BJ (cell line): ENCODE measurements at regions not wholly inside any gene's neighbourhood (a gene's known extent, or its start where the extent isn't known, plus 50 kb on each side); places are given as distances from the start of the nearest gene placed in this dataset.

ENCODE experiments used
- CTCF ChIA-PET: fragments of 350-600 bp; formaldehyde crosslinking; extraction: SDS; loops from one replicate; lab custom pipeline; 2021; ENCODE audit warnings: antibody characterized with exemption, inconsistent platforms; lab: Yijun Ruan, JAX
- POLR2A ChIA-PET: fragments of 300-600 bp; sonication (Branson Sonifier 250); formaldehyde crosslinking; extraction: SDS; loops from one replicate; lab custom pipeline; 2021; ENCODE audit warnings: antibody characterized with exemption; lab: Charles Lee
- DNase-seq: peaks from one replicate; pipeline ENCODE4 v3.0.0-alpha.2; 2011; ENCODE audit warnings: low read depth
- H3K27me3 ChIP-seq: 2 replicates; pipeline ENCODE4 v1.6.0; 2011; ENCODE audit warnings: low read length; ENCODE audit not compliant: control insufficient read depth, insufficient read depth
- H3K36me3 ChIP-seq: 2 replicates; pipeline ENCODE4 v1.5.1; 2011; ENCODE audit warnings: low read length; ENCODE audit not compliant: control insufficient read depth, insufficient read depth
- H3K4me3 ChIP-seq: 2 replicates; pipeline ENCODE4 v1.5.1; 2011; ENCODE audit warnings: low read depth, mild to moderate bottlenecking, control low read depth, low read length
- CTCF ChIP-seq: IDR thresholded peaks from 2 replicates; pipeline ENCODE4 v1.5.1; 2011; ENCODE audit warnings: low read depth, mild to moderate bottlenecking, control low read depth, inconsistent platforms, low read length, moderate library complexity; ENCODE audit not compliant: insufficient read depth

GRCh38 chr12:124499898-124500244, 67.5 kb downstream of the NCOR2 start:
- H3K4me3 ChIP-seq, result no peak overlapping the region
- ChIA-PET CTCF (interaction anchor here (1.3 kb wide), 1 partner anchor 255 kb away, joined by 3 read pairs; no protein-coding TSS in a partner anchor), POLR2A (no interaction called here)
- no peak for TF ChIP-seq CTCF
- DNase-seq, result no peak
- H3K36me3 ChIP-seq, result peaks cover 4% of the 10 kb centered on the region; the same call in 1 of the 2 replicates
- H3K27me3 ChIP-seq, result no peaks in the 10 kb centered on the region

- Histone ChIP-seq H3K27me3 (no peaks in the 10 kb centered on the region), H3K36me3 (peaks cover 8% of the 10 kb centered on the region), H3K4me3 (no peak overlapping the region)
- no peak for DNase-seq
- POLR2A ChIA-PET, result no interaction called here
- no peak for TF ChIP-seq CTCF
- CTCF ChIA-PET, result no interaction called here
Measured at GRCh38 chr12:124499190-124499753, 68.1 kb downstream of the NCOR2 start.

- ChIA-PET POLR2A (no interaction called here), CTCF (interaction anchor here (1.5 kb wide), 1 partner anchor 266 kb away, joined by 4 read pairs; no protein-coding TSS in a partner anchor)
- no peak for TF ChIP-seq CTCF
- peaks cover 14% of the 10 kb centered on the region for H3K36me3 ChIP-seq
- H3K4me3 ChIP-seq, result no peak overlapping the region
- no peaks in the 10 kb centered on the region for H3K27me3 ChIP-seq
- DNase-seq, result no peak
Measured at GRCh38 chr12:124498275-124499189, 68.9 kb downstream of the NCOR2 start.

GRCh38 chr12:124497658-124498057, 69.8 kb downstream of the NCOR2 start:
- no peaks in the 10 kb centered on the region for H3K27me3 ChIP-seq
- H3K4me3 ChIP-seq, result no peak overlapping the region
- H3K36me3 ChIP-seq, result peaks cover 20% of the 10 kb centered on the region
- ChIA-PET POLR2A (no interaction called here), CTCF (interaction anchor here (0.7 to 1.5 kb wide), 2 partner anchors 34 to 266 kb away, joined by 3 to 4 read pairs; no protein-coding TSS in a partner anchor)
- TF ChIP-seq CTCF, result no peak
- DNase-seq, result peak; percentile 39

- no peak overlapping the region for H3K4me3 ChIP-seq
- no peak for TF ChIP-seq CTCF
- POLR2A ChIA-PET, result no interaction called here
Measured at GRCh38 chr12:124497039-124497438, 70.4 kb downstream of the NCOR2 start.

More at GRCh38 chr12:124497039-124497438, 70.4 kb downstream of the NCOR2 start:
- no peaks in the 10 kb centered on the region for H3K27me3 ChIP-seq
- DNase-seq, result no peak
- H3K36me3 ChIP-seq, result peaks cover 23% of the 10 kb centered on the region
- CTCF ChIA-PET, result interaction anchor here (0.7 kb wide), 1 partner anchor 33 kb away, joined by 3 read pairs; no protein-coding TSS in a partner anchor
